Endothelial cell of umbilical vein (primary cell): ENCODE measurements at regions not wholly inside any gene's neighbourhood (a gene's known extent, or its start where the extent isn't known, plus 50 kb on each side); places are given as distances from the start of the nearest gene placed in this dataset.

Experiments
- BruUV-seq: library from RNA; stranded (reverse); fragments of 400-500 nt; replicated peaks from 2 replicates; lab custom pipeline; 2021; lab: Mats Ljungman, UMichigan
- CTCF ChIA-PET: fragments of 300-600, 350-600 bp; sonication (Branson Sonifier 250); formaldehyde crosslinking; loops from one replicate; lab custom pipeline; 2021; ENCODE audit warnings: antibody characterized with exemption, inconsistent platforms; lab: Charles Lee
- POLR2A ChIA-PET: fragments of 300-600, 350-600 bp; sonication (Branson Sonifier 250); formaldehyde crosslinking; loops from one replicate; lab custom pipeline; 2021; ENCODE audit warnings: antibody characterized with exemption, inconsistent platforms; lab: Charles Lee
- DNase-seq: peaks from one replicate; pipeline ENCODE4 v3.0.0-alpha.2; 2011; ENCODE audit warnings: low read depth, low spot score
- FAIRE-seq: peaks from 2 replicates; lab custom pipeline; 2011; peaks lifted over from hg19 to GRCh38; lab: Jason Lieb, UNC
- H2AFZ ChIP-seq: 2 replicates; pipeline ENCODE4 v1.6.0; 2012; ENCODE audit warnings: low read depth, low read length, control low read depth, inconsistent platforms
- H3K27ac ChIP-seq: 2 replicates; pipeline ENCODE4 v1.5.1; 2011; ENCODE audit warnings: low read depth, mild to moderate bottlenecking, control low read depth, low read length, moderate library complexity; ENCODE audit not compliant: insufficient read depth
- H3K27me3 ChIP-seq, 2 experiments: 2 replicates each; pipeline versions ENCODE4 v1.6.0 to v1.6.1; 2011; ENCODE audit warnings: low read length in 2 of 2, mixed read lengths in 1 of 2; ENCODE audit not compliant: control insufficient read depth in 2 of 2, insufficient read depth in 2 of 2
- H3K36me3 ChIP-seq, 2 experiments: 2 replicates in 1 of 2; 3 replicates in 1 of 2; pipeline ENCODE4 v1.5.1; 2011; ENCODE audit warnings: low read length in 2 of 2, mild to moderate bottlenecking in 1 of 2, moderate library complexity in 1 of 2; ENCODE audit not compliant: control insufficient read depth in 2 of 2, insufficient read depth in 2 of 2; ENCODE audit errors: extremely low read depth in 1 of 2
- H3K4me1 ChIP-seq: 3 replicates; pipeline ENCODE4 v1.5.1; 2011; ENCODE audit warnings: mild to moderate bottlenecking, low read length; ENCODE audit not compliant: control insufficient read depth, insufficient read depth; ENCODE audit errors: extremely low read depth
- H3K4me2 ChIP-seq: 2 replicates; pipeline ENCODE4 v1.6.1; 2011; ENCODE audit warnings: low read length, control low read depth, mixed read lengths; ENCODE audit not compliant: insufficient read depth
- H3K4me3 ChIP-seq, 3 experiments: fragments of 200-600 bp in 1 of 3; sonication (generic), shearing (Covaris generic) in 1 of 3; replicated peaks in 1 of 3; 2 replicates each; pipeline ENCODE4 v1.5.1; 2011 to 2016; ENCODE audit warnings: control low read depth in 3 of 3, low read length in 3 of 3, mild to moderate bottlenecking in 2 of 3, inconsistent platforms in 1 of 3, low read depth in 1 of 3, moderate library complexity in 1 of 3; ENCODE audit not compliant: insufficient read depth in 1 of 3
- H3K79me2 ChIP-seq: 2 replicates; pipeline ENCODE4 v1.6.0; 2012; ENCODE audit warnings: low read length, inconsistent platforms; ENCODE audit not compliant: control insufficient read depth, insufficient read depth
- H3K9ac ChIP-seq: replicated peaks from 2 replicates; pipeline ENCODE3; 2011; ENCODE audit warnings: low read length, control low read depth; ENCODE audit not compliant: insufficient read depth; ENCODE audit errors: extremely low read depth
- H3K9me1 ChIP-seq: replicated peaks from 3 replicates; pipeline ENCODE4 v1.6.0; 2011; ENCODE audit warnings: mild to moderate bottlenecking, low read length; ENCODE audit not compliant: control insufficient read depth, insufficient read depth; ENCODE audit errors: extremely low read depth
- H3K9me3 ChIP-seq: replicated peaks from 2 replicates; pipeline ENCODE4 v1.5.1; 2012; ENCODE audit warnings: low read length, inconsistent platforms; ENCODE audit not compliant: control insufficient read depth, insufficient read depth
- H4K20me1 ChIP-seq: replicated peaks from 2 replicates; pipeline ENCODE3; 2011; ENCODE audit warnings: mild to moderate bottlenecking, low read length; ENCODE audit not compliant: control insufficient read depth, insufficient read depth; ENCODE audit errors: extremely low read depth
- EZH2 ChIP-seq: IDR thresholded peaks from 2 replicates; pipeline ENCODE4 v1.6.1; 2012; ENCODE audit warnings: borderline replicate concordance, low read depth, mild to moderate bottlenecking, moderate library complexity, low read length, inconsistent platforms; ENCODE audit not compliant: severe bottlenecking
- FOS ChIP-seq: IDR thresholded peaks from 2 replicates; pipeline ENCODE4 v1.6.1; 2011; ENCODE audit warnings: mild to moderate bottlenecking, low read length, moderate library complexity, borderline replicate concordance; ENCODE audit not compliant: insufficient read depth
- GATA2 ChIP-seq: IDR thresholded peaks from 2 replicates; pipeline ENCODE4 v1.7.0; 2011; ENCODE audit warnings: low read depth, mild to moderate bottlenecking, moderate library complexity, mixed read lengths, low read length; ENCODE audit not compliant: insufficient read length, insufficient read depth
- JUN ChIP-seq: IDR thresholded peaks from 2 replicates; pipeline ENCODE4 v1.6.1; 2011; ENCODE audit warnings: borderline replicate concordance, low read depth; ENCODE audit not compliant: insufficient read length, insufficient read depth
- MYC ChIP-seq: IDR thresholded peaks from one replicate; pipeline ENCODE4 v1.6.1; 2011; ENCODE audit warnings: mild to moderate bottlenecking, low read depth, low read length
- POLR2A ChIP-seq: IDR thresholded peaks from 2 replicates; pipeline ENCODE4 v1.6.1; 2012; ENCODE audit warnings: low read depth, mild to moderate bottlenecking, control low read depth, low read length
- POLR2AphosphoS5 ChIP-seq: IDR thresholded peaks from 2 replicates; pipeline ENCODE4 v1.6.1; 2012; ENCODE audit warnings: low read depth, mild to moderate bottlenecking, control low read depth, low read length, moderate library complexity; ENCODE audit not compliant: insufficient read depth
- dilution Hi-C: fragments of 300-500 bp; cut with MboI; formaldehyde crosslinking; loops from one replicate; pipeline ENCODE4 v1.15.0; 2019; ENCODE audit warnings: low sequenced_read_pairs; ENCODE audit not compliant: extremely low pct_ligation_motif_present
- intact Hi-C: fragments of 100-400 bp; cut with micrococcal nuclease; formaldehyde crosslinking; loops from one replicate; pipeline ENCODE4 v1.10.0; 2022
- TF ChIP-seq, protein P1 (sequence below), 2 donors: IDR thresholded peaks; 1 replicate in 1 of 2; 2 replicates in 1 of 2; pipeline ENCODE4 v1.5.1; 2011; ENCODE audit warnings: low read length in 2 of 2, mild to moderate bottlenecking in 2 of 2, moderate library complexity in 2 of 2, control low read depth in 1 of 2, inconsistent platforms in 1 of 2, low read depth in 1 of 2; ENCODE audit not compliant: insufficient read depth in 1 of 2; ENCODE audit errors: extremely low read depth in 1 of 2
- TF ChIP-seq, protein P2 (sequence below): IDR thresholded peaks from 2 replicates; pipeline ENCODE4 v1.6.1; 2011; ENCODE audit not compliant: insufficient read depth, insufficient read length

DNA sequence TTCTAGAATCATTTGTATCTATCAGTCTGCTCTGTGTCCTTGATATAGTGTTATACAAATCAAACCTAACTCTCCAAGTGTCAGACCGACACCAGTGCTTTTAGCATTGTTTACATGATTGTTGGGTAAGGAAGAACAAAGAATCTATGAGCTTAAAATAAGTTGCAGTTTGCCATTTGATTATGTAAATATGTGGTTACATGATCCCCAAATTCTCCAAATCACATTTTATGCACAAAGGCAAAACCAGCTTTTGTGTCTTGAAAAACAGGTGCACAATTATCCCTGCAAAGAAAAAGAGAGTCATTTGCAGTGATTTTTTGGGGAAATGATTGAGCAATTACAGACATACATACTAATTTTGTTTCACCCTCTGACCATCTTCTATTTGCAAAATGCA, 652.6 kb upstream of the CHAC2 start:
- dilution Hi-C loops: no loop called here
- intact Hi-C loops: no loop called here

More for the DNA sequence above, 652.6 kb upstream of the CHAC2 start:
- Histone ChIP-seq H3K79me2 (no peaks in the 10 kb centered on the region), H3K4me3 (no peak overlapping the region), H3K4me1 (no peaks in the 10 kb centered on the region), H3K9ac (no peak overlapping the region), H3K9me1 (no peaks in the 10 kb centered on the region), H4K20me1 (no peaks in the 10 kb centered on the region), H3K36me3 (no peaks in the 10 kb centered on the region), H3K27me3 (no peaks in the 10 kb centered on the region), H3K4me2 (no peak overlapping the region), H2AFZ (no peak overlapping the region), H3K27ac (no peak overlapping the region), H3K9me3 (no peaks in the 10 kb centered on the region)
- TF ChIP-seq GATA2 (no peak), FOS (no peak), POLR2A (no peak), JUN (no peak), EZH2 (no peak), POLR2AphosphoS5 (no peak), MYC (no peak)
- TF ChIP-seq, protein P1, sequence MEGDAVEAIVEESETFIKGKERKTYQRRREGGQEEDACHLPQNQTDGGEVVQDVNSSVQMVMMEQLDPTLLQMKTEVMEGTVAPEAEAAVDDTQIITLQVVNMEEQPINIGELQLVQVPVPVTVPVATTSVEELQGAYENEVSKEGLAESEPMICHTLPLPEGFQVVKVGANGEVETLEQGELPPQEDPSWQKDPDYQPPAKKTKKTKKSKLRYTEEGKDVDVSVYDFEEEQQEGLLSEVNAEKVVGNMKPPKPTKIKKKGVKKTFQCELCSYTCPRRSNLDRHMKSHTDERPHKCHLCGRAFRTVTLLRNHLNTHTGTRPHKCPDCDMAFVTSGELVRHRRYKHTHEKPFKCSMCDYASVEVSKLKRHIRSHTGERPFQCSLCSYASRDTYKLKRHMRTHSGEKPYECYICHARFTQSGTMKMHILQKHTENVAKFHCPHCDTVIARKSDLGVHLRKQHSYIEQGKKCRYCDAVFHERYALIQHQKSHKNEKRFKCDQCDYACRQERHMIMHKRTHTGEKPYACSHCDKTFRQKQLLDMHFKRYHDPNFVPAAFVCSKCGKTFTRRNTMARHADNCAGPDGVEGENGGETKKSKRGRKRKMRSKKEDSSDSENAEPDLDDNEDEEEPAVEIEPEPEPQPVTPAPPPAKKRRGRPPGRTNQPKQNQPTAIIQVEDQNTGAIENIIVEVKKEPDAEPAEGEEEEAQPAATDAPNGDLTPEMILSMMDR (IDR thresholded peaks at IDR 0.05; ENCODE audit: extremely low read depth in 1 of 2, insufficient read depth in 1 of 2, low read depth in 1 of 2, low read length in 2 of 2): no peak
- TF ChIP-seq, protein P2, sequence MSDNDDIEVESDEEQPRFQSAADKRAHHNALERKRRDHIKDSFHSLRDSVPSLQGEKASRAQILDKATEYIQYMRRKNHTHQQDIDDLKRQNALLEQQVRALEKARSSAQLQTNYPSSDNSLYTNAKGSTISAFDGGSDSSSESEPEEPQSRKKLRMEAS: no peak
- DNase-seq (no peak), FAIRE-seq (no peak)
- BruUV-seq: no TSS peak
- ChIA-PET POLR2A (no interaction called here), CTCF (no interaction called here)
